ENCODE measurements at regions not wholly inside any gene's neighbourhood (a gene's known extent, or its start where the extent isn't known, plus 50 kb on each side); places are given as distances from the start of the nearest gene placed in this dataset.

- TF ChIP-seq SP1 (IDR thresholded peaks at IDR 0.05) (no peak), CTCF (IDR thresholded peaks at IDR 0.05; ENCODE audit: low read depth, low read length, missing input control) (no peak), MAX (IDR thresholded peaks at IDR 0.05) (no peak), ATF3 (IDR thresholded peaks at IDR 0.05) (no peak), ZBTB33 (IDR thresholded peaks at IDR 0.05) (no peak), FOXA1 (IDR thresholded peaks at IDR 0.05) (no peak), YY1 (IDR thresholded peaks at IDR 0.05) (no peak), EGR1 (IDR thresholded peaks at IDR 0.05; ENCODE audit: low read depth in 2 of 2) (no peak), REST (IDR thresholded peaks at IDR 0.05) (no peak), GABPA (IDR thresholded peaks at IDR 0.05 in 1 of 2, conservative IDR thresholded peaks at IDR 0.05 in 1 of 2) (peak in 1 of 2 donors; percentile 15), RAD21 (IDR thresholded peaks at IDR 0.05) (peak in 1 of 2 donors; percentile 19), TAF1 (conservative IDR thresholded peaks at IDR 0.05) (no peak)
Measured at GRCh38 chr3:110016235-110016815, 679.0 kb upstream of the DPPA4 start.
